Spleen (tissue), 11 donors: ENCODE measurements at regions not wholly inside any gene's neighbourhood (a gene's known extent, or its start where the extent isn't known, plus 50 kb on each side); places are given as distances from the start of the nearest gene placed in this dataset.

Source experiments
- DNase-seq: peaks from one replicate; pipeline ENCODE4 v3.0.0-alpha.2; 2020
- H3K27ac ChIP-seq, 8 donors: fragments of 200-600 bp; sonication (generic) in 7 of 8; 1 replicate in 4 of 8; 2 replicates in 4 of 8; pipeline versions ENCODE4 v1.5.0 to v1.8.0; 2016 to 2021; ENCODE audit warnings: inconsistent platforms in 4 of 8, mild to moderate bottlenecking in 4 of 8, moderate library complexity in 1 of 8
- H3K27me3 ChIP-seq, 7 donors: fragments of 200-600 bp; sonication (generic) in 6 of 7; replicated peaks in 1 of 7; 1 replicate in 4 of 7; 2 replicates in 3 of 7; pipeline versions ENCODE4 v1.5.0 to v1.8.0; 2016 to 2021; ENCODE audit warnings: inconsistent platforms in 3 of 7, mild to moderate bottlenecking in 1 of 7
- H3K36me3 ChIP-seq, 6 donors: fragments of 200-600 bp; sonication (generic) in 5 of 6; 1 replicate in 4 of 6; 2 replicates in 2 of 6; pipeline versions ENCODE4 v1.5.0 to v1.8.0; 2016 to 2021; ENCODE audit warnings: inconsistent platforms in 2 of 6
- H3K4me1 ChIP-seq, 6 donors: fragments of 200-600 bp; sonication (generic) in 5 of 6; 1 replicate in 3 of 6; 2 replicates in 3 of 6; pipeline versions ENCODE4 v1.5.0 to v1.8.0; 2016 to 2021; ENCODE audit warnings: inconsistent platforms in 3 of 6
- H3K4me3 ChIP-seq, 8 donors: fragments of 200-600 bp; sonication (generic) in 7 of 8; 1 replicate in 4 of 8; 2 replicates in 4 of 8; pipeline versions ENCODE4 v1.5.0 to v1.8.0; 2016 to 2021; ENCODE audit warnings: inconsistent platforms in 4 of 8, mild to moderate bottlenecking in 4 of 8, moderate library complexity in 2 of 8
- H3K9me3 ChIP-seq, 8 donors: fragments of 200-600 bp; sonication (generic) in 7 of 8; 1 replicate in 4 of 8; 2 replicates in 4 of 8; pipeline versions ENCODE4 v1.5.0 to v1.8.0; 2016 to 2021; ENCODE audit warnings: inconsistent platforms in 4 of 8
- CTCF ChIP-seq, 11 experiments: fragments of 200-600 bp in 7 of 11; fragments of 450-650 bp in 4 of 11; sonication (generic) in 4 of 11; IDR thresholded peaks in 8 of 11; conservative IDR thresholded peaks in 3 of 11; 1 replicate in 7 of 11; 2 replicates in 4 of 11; pipeline versions ENCODE4 v1.4.0 to v1.8.0; 2016 to 2021; ENCODE audit warnings: antibody characterized with exemption in 11 of 11, inconsistent platforms in 4 of 11, mild to moderate bottlenecking in 1 of 11
- POLR2A ChIP-seq, 3 donors: fragments of 450-650 bp; IDR thresholded peaks; one replicate each; pipeline ENCODE4 v1.5.1; 2017; ENCODE audit warnings: antibody characterized with exemption in 3 of 3, mild to moderate bottlenecking in 1 of 3
- POLR2AphosphoS5 ChIP-seq, 3 donors: sonication (generic); formaldehyde crosslinking; IDR thresholded peaks; one replicate each; pipeline ENCODE4 v1.5.1; 2017; ENCODE audit warnings: antibody characterized with exemption in 3 of 3
- WGBS, 5 donors: extraction: QIAGEN DNeasy Blood & Tissue Kit in 3 of 5; methylation state at CpG; one replicate each; pipeline versions ENCODE4 v1.1.5 to v1.1.7; 2013 to 2018; 5-methylcytosine and 5-hydroxymethylcytosine counted together
- intact Hi-C: fragments of 100-400 bp; cut with DNase I; formaldehyde crosslinking; loops from one replicate; pipeline ENCODE4 v1.15.0; 2023; ENCODE audit warnings: low total_unique reads
- donor health status: healthy with polysubstance abuse.
- donor health status: DM: no; HTN: no; CAD: no; lungs with moderate emphysema.
- donor health status: DM: no; HTN: no; CAD: no.
- donor health status: Bipolar disorder and iron deficiency.
- donor health status: healthy.
- donor health status: DM: no; HTN: no; CAD: no.
- donor health status: DM: yes; HTN: yes; CAD: no.

- intact Hi-C loops, result no loop called here
- Histone ChIP-seq H3K27ac (no peak overlapping the region), H3K9me3 (peaks cover 0 to 12% (median 0%) of the 10 kb centered on the region in 8 donors), H3K4me1 (peaks cover 0 to 9% (median 2%) of the 10 kb centered on the region in 6 donors), H3K27me3 (peaks cover 0 to 10% (median 0%) of the 10 kb centered on the region in 7 donors), H3K4me3 (no peak overlapping the region), H3K36me3 (no peaks in the 10 kb centered on the region)
- WGBS, 5 donors, result 59 to 76% (median 70%) methylated on average over 1 of the region's 1 CpG
- DNase-seq, result no peak
- TF ChIP-seq POLR2AphosphoS5 (IDR thresholded peaks at IDR 0.05) (no peak), POLR2A (IDR thresholded peaks at IDR 0.05) (no peak), CTCF (IDR thresholded peaks at IDR 0.05 in 8 of 11, conservative IDR thresholded peaks at IDR 0.05 in 3 of 11) (no peak)
Observed at GRCh38 chr14:51539571-51540037, 112.1 kb upstream of the FRMD6 start.

GRCh38 chr14:51540364-51540763 lies 111.3 kb upstream of the FRMD6 start:
- no peak overlapping the region for H3K4me3 ChIP-seq
- peaks cover 0 to 10% (median 0%) of the 10 kb centered on the region in 8 donors for H3K9me3 ChIP-seq
- peaks cover 0 to 1% (median 0%) of the 10 kb centered on the region in 6 donors for H3K4me1 ChIP-seq
- no peaks in the 10 kb centered on the region for H3K36me3 ChIP-seq
- peaks cover 0 to 10% (median 0%) of the 10 kb centered on the region in 7 donors for H3K27me3 ChIP-seq
- WGBS, 5 donors, result 86 to 96% (median 94%) methylated on average over 3 of the region's 3 CpGs
- DNase-seq, result no peak
- H3K27ac ChIP-seq, result no peak overlapping the region
- no peak for TF ChIP-seq POLR2A (IDR thresholded peaks at IDR 0.05)
- no peak for TF ChIP-seq CTCF (IDR thresholded peaks at IDR 0.05 in 8 of 11, conservative IDR thresholded peaks at IDR 0.05 in 3 of 11)
- intact Hi-C loops, result no loop called here

- no peak for TF ChIP-seq POLR2A (IDR thresholded peaks at IDR 0.05)
- no peak for TF ChIP-seq CTCF (IDR thresholded peaks at IDR 0.05 in 8 of 11, conservative IDR thresholded peaks at IDR 0.05 in 3 of 11)
- no peak for TF ChIP-seq POLR2AphosphoS5 (IDR thresholded peaks at IDR 0.05)
- DNase-seq, result no peak
- no peaks in the 10 kb centered on the region for H3K9me3 ChIP-seq
Observed at GRCh38 chr14:51544471-51544870, 107.2 kb upstream of the FRMD6 start.

GRCh38 chr14:51544901-51545300 lies 106.8 kb upstream of the FRMD6 start:
- no peaks in the 10 kb centered on the region for H3K4me1 ChIP-seq
- H3K27ac ChIP-seq, result no peak overlapping the region
- H3K9me3 ChIP-seq, result no peaks in the 10 kb centered on the region
- no peaks in the 10 kb centered on the region for H3K36me3 ChIP-seq
- intact Hi-C loops, result no loop called here
- peaks cover 0 to 8% (median 0%) of the 10 kb centered on the region in 7 donors for H3K27me3 ChIP-seq
- TF ChIP-seq POLR2A (IDR thresholded peaks at IDR 0.05) (no peak), CTCF (IDR thresholded peaks at IDR 0.05 in 8 of 11, conservative IDR thresholded peaks at IDR 0.05 in 3 of 11) (no peak)
- WGBS, 5 donors, result 75 to 86% (median 79%) methylated on average over 3 of the region's 3 CpGs
- no peak for DNase-seq
- no peak overlapping the region for H3K4me3 ChIP-seq

More at GRCh38 chr14:51544471-51544870, 107.2 kb upstream of the FRMD6 start:
- Histone ChIP-seq H3K4me1 (no peaks in the 10 kb centered on the region), H3K27me3 (peaks cover 0 to 10% (median 0%) of the 10 kb centered on the region in 7 donors), H3K36me3 (no peaks in the 10 kb centered on the region), H3K4me3 (no peak overlapping the region), H3K27ac (no peak overlapping the region)
- 80 to 91% (median 85%) methylated on average over 4 of the region's 4 CpGs for WGBS, 5 donors
- intact Hi-C loops, result no loop called here
